Activated CD4-positive, alpha-beta T cell treated with anti-CD3 and anti-CD28 coated beads for 1 hour (primary cell): ENCODE measurements at regions not wholly inside any gene's neighbourhood (a gene's known extent, or its start where the extent isn't known, plus 50 kb on each side); places are given as distances from the start of the nearest gene placed in this dataset.

Experiments
- DNase-seq: peaks from one replicate; pipeline ENCODE4 v3.0.0-alpha.2; 2020

GRCh38 chr2:60042023-60042422 lies 511.4 kb downstream of the BCL11A start:
- no peak for DNase-seq

GRCh38 chr2:60033325-60033724 lies 520.1 kb downstream of the BCL11A start:
- no peak for DNase-seq

DNA sequence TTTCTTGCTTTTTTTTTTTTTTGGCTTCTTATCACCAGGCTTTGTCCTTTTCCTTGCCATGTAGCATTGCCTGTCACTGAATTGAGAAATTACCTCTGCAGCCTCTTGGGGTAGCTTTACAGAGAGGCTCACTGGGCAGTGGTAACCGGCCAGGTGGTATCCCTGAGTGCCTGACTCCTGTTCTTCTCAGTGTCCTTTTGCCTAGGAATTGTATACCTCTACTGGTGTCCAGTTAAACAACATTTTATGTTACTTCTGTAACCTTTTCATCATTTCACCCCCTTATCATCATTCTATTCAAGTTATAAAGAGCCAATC lies 523.9 kb downstream of the BCL11A start:
- no peak for DNase-seq

- no peak for DNase-seq
Measured at GRCh38 chr2:60028849-60029565, 524.4 kb downstream of the BCL11A start.

DNA sequence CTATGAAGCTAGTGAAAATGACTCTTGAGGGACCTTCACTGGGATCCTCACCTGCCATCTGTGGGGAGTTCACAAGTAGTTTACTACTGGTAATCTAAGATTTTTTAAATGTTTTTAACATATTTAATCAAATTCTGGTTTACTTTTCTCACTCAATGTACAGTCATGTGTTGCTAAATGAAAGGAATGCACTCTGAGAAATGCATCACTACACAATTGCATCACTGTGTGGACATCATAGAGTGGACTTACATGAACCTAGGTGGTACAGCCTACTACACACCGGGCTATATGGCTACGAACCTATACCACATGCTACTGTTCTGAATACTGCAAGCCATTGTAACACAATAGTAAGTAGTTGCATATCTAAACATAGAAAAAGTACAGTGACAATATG lies 528.0 kb downstream of the BCL11A start:
- no peak for DNase-seq

GRCh38 chr2:60023256-60023985 lies 530.0 kb downstream of the BCL11A start:
- DNase-seq = no peak

- DNase-seq = no peak
Measured at GRCh38 chr2:60007671-60008070, 545.8 kb downstream of the BCL11A start.

- DNase-seq = no peak
Measured at GRCh38 chr2:60003076-60003475, 550.4 kb downstream of the BCL11A start.

DNA sequence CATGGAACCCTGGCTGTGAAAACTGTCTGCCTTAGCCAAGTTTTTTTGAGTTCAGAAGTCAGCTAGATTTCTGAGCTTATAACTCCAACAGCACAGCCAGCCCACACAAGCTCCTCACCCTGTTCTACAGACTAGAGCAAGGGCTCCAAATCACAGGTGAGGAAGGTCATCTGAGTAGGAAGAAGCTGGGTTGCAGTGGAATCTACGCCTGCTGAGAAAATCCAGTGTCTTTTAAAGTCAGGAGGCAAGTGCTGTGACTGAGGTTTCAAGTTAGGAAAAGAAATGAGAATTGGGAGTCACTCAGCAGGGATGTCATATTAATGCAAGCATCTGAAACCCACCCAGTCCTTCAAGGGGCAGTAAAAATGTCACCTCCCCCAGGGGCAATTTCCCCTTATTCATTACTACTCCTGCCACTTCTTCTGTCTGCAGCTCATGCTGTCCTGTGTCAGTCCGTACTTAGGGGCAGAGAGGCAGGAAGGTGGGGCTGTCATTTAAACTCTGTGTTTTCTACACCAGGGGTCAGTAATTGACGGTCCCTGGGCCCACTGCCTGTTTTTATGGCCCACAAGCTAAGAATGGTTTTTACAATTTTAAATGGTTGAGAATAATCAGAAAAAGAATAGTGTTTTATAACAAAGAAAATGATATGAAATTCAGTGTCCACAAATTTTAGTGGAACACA lies 551.1 kb downstream of the BCL11A start:
- no peak for DNase-seq

DNA sequence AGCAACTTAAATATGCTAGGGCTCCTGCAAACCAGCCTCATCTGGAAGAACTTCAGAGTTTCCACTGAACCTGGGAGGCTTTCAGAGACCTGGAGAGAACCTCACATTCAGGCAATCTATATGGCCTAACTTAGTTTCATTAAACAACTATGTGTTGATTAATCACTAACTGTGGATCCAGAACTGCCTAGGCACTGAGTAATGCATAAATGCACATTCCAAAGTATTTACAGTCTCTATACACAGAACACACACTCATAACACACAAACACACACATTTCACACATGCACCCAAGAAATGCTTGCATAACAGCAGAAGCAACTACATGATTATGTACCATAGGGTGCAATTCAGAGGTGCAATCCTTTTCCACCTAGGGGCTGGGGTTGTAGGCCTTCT lies 552.8 kb downstream of the BCL11A start:
- DNase-seq = no peak

GRCh38 chr2:59998324-59998723 lies 555.1 kb downstream of the BCL11A start:
- no peak for DNase-seq

DNA sequence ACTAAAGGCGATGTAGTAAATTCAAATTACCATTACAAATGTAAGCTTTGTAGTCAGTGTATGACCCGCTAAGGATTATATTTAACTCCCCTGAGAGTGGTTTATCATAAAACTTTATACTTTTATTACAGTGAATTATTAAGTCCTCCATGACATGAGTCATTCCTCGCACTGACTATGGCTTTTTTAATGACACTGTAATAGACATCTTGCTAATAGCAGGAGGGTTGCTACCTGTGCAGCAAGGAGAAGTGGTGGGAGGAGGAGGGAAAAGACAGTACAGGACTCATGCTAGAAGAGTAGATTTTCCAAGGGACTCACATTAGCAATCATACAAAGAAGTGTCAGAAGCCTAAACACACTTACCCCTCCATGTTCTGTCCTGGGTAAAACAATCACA lies 556.1 kb downstream of the BCL11A start:
- no peak for DNase-seq

- no peak for DNase-seq
Measured at GRCh38 chr2:59996855-59997254, 556.6 kb downstream of the BCL11A start.

- no peak for DNase-seq
Measured at GRCh38 chr2:59993726-59994125, 559.7 kb downstream of the BCL11A start.

DNA sequence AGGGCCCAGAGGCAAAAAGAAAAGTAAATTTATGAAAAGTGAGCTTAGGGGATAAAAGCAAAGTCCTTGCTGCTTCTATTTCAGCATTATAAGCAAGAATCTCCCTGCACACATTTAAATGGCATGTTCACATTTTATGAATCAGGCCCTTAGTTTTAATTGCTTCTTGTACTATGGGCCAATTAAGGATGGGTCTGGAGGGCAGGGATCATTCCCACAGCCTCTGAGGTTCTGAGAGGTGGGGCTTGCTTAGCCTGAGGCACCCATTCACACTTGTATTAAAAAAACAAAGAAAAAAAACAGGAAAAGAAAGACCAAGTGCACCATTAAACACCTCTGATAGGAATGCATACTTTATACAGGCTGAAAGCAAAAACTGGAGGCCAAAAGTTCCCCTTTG lies 565.1 kb downstream of the BCL11A start:
- DNase-seq = no peak

DNA sequence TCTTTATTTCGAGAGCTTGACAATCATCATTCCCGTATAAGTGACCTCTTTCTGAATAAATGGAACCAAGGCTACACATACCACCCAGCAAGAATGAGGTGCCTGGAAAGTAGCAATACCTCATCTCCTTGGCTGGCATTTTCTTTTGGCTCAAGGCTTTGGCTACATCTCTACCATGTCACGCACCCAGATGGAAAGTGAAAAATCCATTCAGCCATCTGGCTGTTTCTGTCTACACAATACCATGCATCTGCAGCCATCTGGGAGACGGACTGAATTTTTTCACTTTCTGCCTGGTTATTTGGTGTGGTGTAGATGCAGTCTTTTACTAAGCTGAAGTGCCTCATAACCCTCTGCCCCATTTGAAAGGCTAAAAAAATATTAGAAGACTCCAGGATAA lies 566.9 kb downstream of the BCL11A start:
- no peak for DNase-seq

DNA sequence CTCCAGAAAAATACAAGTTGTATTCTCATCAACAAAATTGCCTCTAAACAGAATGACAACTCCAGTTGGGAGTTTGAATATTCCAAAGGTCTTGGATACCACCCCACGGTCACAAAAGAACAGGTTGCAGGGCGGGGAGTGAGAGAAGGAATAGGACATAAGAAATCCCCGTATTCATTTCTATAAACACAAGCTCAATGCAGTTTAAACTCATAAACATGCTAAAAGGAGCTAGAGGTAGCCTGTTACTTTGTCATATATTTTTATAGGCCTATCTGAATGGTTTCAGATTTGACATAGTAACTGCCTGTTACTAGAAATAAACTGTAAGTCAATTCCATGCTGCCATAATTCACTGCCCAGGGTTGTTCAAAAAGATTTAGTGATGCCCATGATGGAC lies 567.5 kb downstream of the BCL11A start:
- DNase-seq = no peak

GRCh38 chr2:59974051-59974766 lies 579.2 kb downstream of the BCL11A start:
- no peak for DNase-seq

DNA sequence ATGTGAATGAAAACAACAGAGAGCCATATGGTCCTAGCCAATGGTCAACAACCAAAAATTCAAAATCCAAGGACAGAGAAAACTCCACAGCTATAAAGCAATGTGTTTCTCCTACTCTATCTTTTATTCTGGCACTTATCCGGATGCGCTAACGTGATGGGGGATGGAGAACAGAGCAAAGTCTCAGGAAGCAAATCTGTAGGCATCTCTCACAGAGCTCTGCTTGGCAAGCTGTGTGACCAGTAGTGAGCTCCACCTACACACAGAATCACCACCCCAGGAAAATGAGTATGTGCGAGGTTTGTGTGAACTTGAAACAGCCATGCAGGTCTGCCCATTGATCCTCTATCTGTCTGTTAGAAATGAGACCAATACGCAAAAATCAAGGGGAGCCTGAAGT lies 584.3 kb downstream of the BCL11A start:
- no peak for DNase-seq

GRCh38 chr2:59968441-59968840 lies 585.0 kb downstream of the BCL11A start:
- no peak for DNase-seq

DNA sequence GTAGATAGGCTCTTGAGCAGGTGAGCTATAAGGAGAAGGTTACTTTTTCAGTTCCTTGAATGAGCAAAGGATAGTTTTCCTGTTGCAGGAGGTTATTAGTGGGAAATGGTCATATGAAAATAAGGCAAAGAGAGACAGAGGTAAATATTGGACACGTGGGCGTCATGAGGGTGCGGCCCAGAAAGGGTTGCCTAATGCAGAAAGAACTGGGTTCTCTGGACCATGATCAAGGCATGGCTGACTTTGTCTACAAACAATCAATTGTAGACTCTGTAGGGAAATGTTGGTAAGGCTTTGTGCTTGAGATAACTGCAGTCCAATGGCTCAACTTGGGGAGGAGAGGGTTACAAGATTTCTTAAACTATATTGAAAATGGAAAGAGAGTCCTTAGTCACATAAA lies 585.8 kb downstream of the BCL11A start:
- no peak for DNase-seq

DNA sequence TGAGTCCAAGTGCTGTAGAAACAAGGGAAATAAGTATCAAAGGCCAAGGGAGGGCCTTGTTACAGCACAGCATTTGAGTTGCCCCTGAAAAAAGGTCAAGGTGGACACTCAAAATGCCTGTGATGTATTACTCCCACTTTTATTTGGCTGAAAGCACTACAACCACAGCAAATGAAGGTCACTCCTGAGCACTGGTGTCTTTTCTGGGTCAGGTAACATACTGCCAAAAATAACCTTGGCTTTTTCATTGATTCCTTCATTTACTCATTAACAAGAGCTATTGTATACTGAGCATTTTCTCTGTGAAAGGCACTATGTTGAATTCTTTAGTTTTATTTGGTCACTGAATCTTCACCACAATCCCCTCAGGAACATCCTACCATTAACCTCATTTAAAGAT lies 590.3 kb downstream of the BCL11A start:
- DNase-seq = no peak

- DNase-seq = no peak
Measured at GRCh38 chr2:59961746-59962145, 591.7 kb downstream of the BCL11A start.

- no peak for DNase-seq
Measured at GRCh38 chr2:59959944-59960343, 593.5 kb downstream of the BCL11A start.
